A673 (cell line): ENCODE measurements at regions not wholly inside any gene's neighbourhood (a gene's known extent, or its start where the extent isn't known, plus 50 kb on each side); places are given as distances from the start of the nearest gene placed in this dataset.

Experiments
- BruUV-seq: library from RNA; stranded (reverse); fragments of 400-500 nt; replicated peaks from 2 replicates; lab custom pipeline; 2021; lab: Mats Ljungman, UMichigan
- CTCF ChIA-PET: fragments of 300-600 bp; sonication (Branson Sonifier 250); formaldehyde crosslinking; loops from one replicate; lab custom pipeline; 2022; ENCODE audit warnings: antibody characterized with exemption; lab: Charles Lee
- POLR2A ChIA-PET: fragments of 300-600 bp; sonication (Branson Sonifier 250); formaldehyde crosslinking; loops from one replicate; lab custom pipeline; 2022; ENCODE audit warnings: antibody characterized with exemption; ENCODE audit not compliant: low non-redundant PET; lab: Charles Lee
- DNase-seq: peaks from one replicate; pipeline ENCODE4 v3.0.0-alpha.2; 2015; ENCODE audit warnings: low spot score
- H3K27ac ChIP-seq: fragments of 200-600 bp; sonication (generic); 2 replicates; pipeline ENCODE4 v1.5.1; 2016; ENCODE audit warnings: mixed run types, low read depth, mild to moderate bottlenecking, mixed read lengths, antibody characterized with exemption, low read length; ENCODE audit not compliant: poor library complexity, severe bottlenecking
- H3K27me3 ChIP-seq: fragments of 200-600 bp; sonication (generic); replicated peaks from 2 replicates; pipeline ENCODE4 v1.6.1; 2017; ENCODE audit warnings: mixed run types, low read depth, mild to moderate bottlenecking, mixed read lengths, antibody characterized with exemption, low read length; ENCODE audit not compliant: insufficient read depth, poor library complexity
- H3K36me3 ChIP-seq: fragments of 200-600 bp; sonication (generic); 2 replicates; pipeline ENCODE4 v1.6.1; 2016; ENCODE audit warnings: mixed run types, mild to moderate bottlenecking, mixed read lengths, antibody characterized with exemption, low read length; ENCODE audit not compliant: insufficient read depth, poor library complexity, severe bottlenecking
- H3K4me1 ChIP-seq: fragments of 200-600 bp; sonication (generic); 2 replicates; pipeline ENCODE4 v1.6.1; 2017; ENCODE audit warnings: mixed run types, mild to moderate bottlenecking, mixed read lengths, antibody characterized with exemption, low read length; ENCODE audit not compliant: insufficient read depth, poor library complexity, severe bottlenecking
- H3K4me3 ChIP-seq: fragments of 200-600 bp; sonication (generic); 2 replicates; pipeline ENCODE4 v1.5.1; 2016; ENCODE audit warnings: low read depth, mixed run types, mild to moderate bottlenecking, mixed read lengths, low read length; ENCODE audit not compliant: poor library complexity, severe bottlenecking
- H3K9me3 ChIP-seq: fragments of 200-600 bp; sonication (generic); 2 replicates; pipeline ENCODE4 v1.6.1; 2016; ENCODE audit warnings: mixed run types, low read depth, mild to moderate bottlenecking, mixed read lengths, antibody characterized with exemption, low read length; ENCODE audit not compliant: poor library complexity, severe bottlenecking
- CTCF ChIP-seq: fragments of 300-800, 200-600 bp; sonication (generic); conservative IDR thresholded peaks from 2 replicates; pipeline ENCODE4 v1.5.1; 2017; ENCODE audit warnings: low read depth, mild to moderate bottlenecking, antibody characterized with exemption, low read length, moderate library complexity, mixed read lengths
- EZH2 ChIP-seq: fragments of 200-600 bp; sonication (generic); IDR thresholded peaks from 2 replicates; pipeline ENCODE4 v1.6.1; 2017; ENCODE audit warnings: borderline replicate concordance, low read depth, mild to moderate bottlenecking, mixed read lengths, antibody characterized with exemption, low read length; ENCODE audit not compliant: poor library complexity, severe bottlenecking
- intact Hi-C: fragments of 100-400 bp; cut with micrococcal nuclease; formaldehyde crosslinking; loops from one replicate; pipeline ENCODE4 v1.10.0; 2022; ENCODE audit not compliant: unreplicated experiment

GRCh38 chr10:1980459-1980858, 243.1 kb upstream of the ADARB2 start:
- Histone ChIP-seq H3K4me3 (no peak overlapping the region), H3K9me3 (no peaks in the 10 kb centered on the region), H3K27ac (no peak overlapping the region), H3K36me3 (no peaks in the 10 kb centered on the region), H3K4me1 (no peaks in the 10 kb centered on the region), H3K27me3 (peaks cover 53% of the 10 kb centered on the region)
- TF ChIP-seq CTCF = no peak
- TF ChIP-seq EZH2 = no peak
- POLR2A ChIA-PET = no interaction called here
- intact Hi-C loops = no loop called here
- CTCF ChIA-PET = no interaction called here
- no peak for DNase-seq
- BruUV-seq = no TSS peak

GRCh38 chr10:1978584-1978983, 241.3 kb upstream of the ADARB2 start:
- intact Hi-C loops = no loop called here

GRCh38 chr10:1977461-1977860, 240.1 kb upstream of the ADARB2 start:
- DNase-seq = no peak
- POLR2A ChIA-PET = no interaction called here
- Histone ChIP-seq H3K4me3 (no peak overlapping the region), H3K9me3 (no peaks in the 10 kb centered on the region), H3K4me1 (no peaks in the 10 kb centered on the region), H3K36me3 (no peaks in the 10 kb centered on the region), H3K27ac (no peak overlapping the region), H3K27me3 (peaks cover 48% of the 10 kb centered on the region)
- CTCF ChIA-PET = no interaction called here
- no TSS peak for BruUV-seq
- TF ChIP-seq CTCF (no peak), EZH2 (no peak)
- intact Hi-C loops = no loop called here

More at GRCh38 chr10:1978584-1978983, 241.3 kb upstream of the ADARB2 start:
- no peaks in the 10 kb centered on the region for H3K4me1 ChIP-seq
- ChIA-PET CTCF (no interaction called here), POLR2A (no interaction called here)
- no peak for DNase-seq
- no TSS peak for BruUV-seq
- no peaks in the 10 kb centered on the region for H3K36me3 ChIP-seq
- H3K9me3 ChIP-seq = no peaks in the 10 kb centered on the region
- peaks cover 56% of the 10 kb centered on the region for H3K27me3 ChIP-seq
- no peak overlapping the region for H3K27ac ChIP-seq
- TF ChIP-seq CTCF (no peak), EZH2 (no peak)
- H3K4me3 ChIP-seq = no peak overlapping the region
